Activated CD4-positive, CD25-positive, alpha-beta regulatory T cell (primary cell): ENCODE measurements at regions not wholly inside any gene's neighbourhood (a gene's known extent, or its start where the extent isn't known, plus 50 kb on each side); places are given as distances from the start of the nearest gene placed in this dataset.
"Not testable (repeated sequence)": the region's sequence is repeated elsewhere in the genome, so short reads cannot be mapped to it uniquely, and the experiment has no call there.

Source experiments
- DNase-seq, 4 experiments: peaks; one replicate each; lab custom pipeline; 2025; lab: John Stamatoyannopoulos, UW

- DNase-seq, result no peak
Measured at GRCh38 chr2:16363581-16363980, 302.1 kb downstream of the CYRIA start.

- no peak for DNase-seq
Measured at GRCh38 chr2:16362611-16363010, 303.0 kb downstream of the CYRIA start.

GRCh38 chr2:16361261-16361995, 304.2 kb downstream of the CYRIA start:
- DNase-seq, result no peak

GRCh38 chr2:16359961-16360360, 305.7 kb downstream of the CYRIA start:
- no peak for DNase-seq

- no peak for DNase-seq
Measured at GRCh38 chr2:16357188-16357587, 308.4 kb downstream of the CYRIA start.

- no peak for DNase-seq
Measured at GRCh38 chr2:16351541-16351940, 314.1 kb downstream of the CYRIA start.

- no peak for DNase-seq
Measured at GRCh38 chr2:16351137-16351536, 314.5 kb downstream of the CYRIA start.

GRCh38 chr2:16350211-16350610, 315.4 kb downstream of the CYRIA start:
- DNase-seq, result no peak

- no peak for DNase-seq
Measured at GRCh38 chr2:16349811-16350210, 315.8 kb downstream of the CYRIA start.

GRCh38 chr2:16348821-16349515, 316.7 kb downstream of the CYRIA start:
- DNase-seq, result no peak

- no peak for DNase-seq
Measured at GRCh38 chr2:16346671-16347070, 319.0 kb downstream of the CYRIA start.

GRCh38 chr2:16345231-16345630, 320.4 kb downstream of the CYRIA start:
- not testable (repeated sequence) for DNase-seq

GRCh38 chr2:16339206-16339605, 326.4 kb downstream of the CYRIA start:
- no peak for DNase-seq

- DNase-seq, result no peak
Measured at GRCh38 chr2:16338026-16338425, 327.6 kb downstream of the CYRIA start.

- DNase-seq, result no peak
Measured at GRCh38 chr2:16336916-16337315, 328.7 kb downstream of the CYRIA start.

- no peak for DNase-seq
Measured at GRCh38 chr2:16336491-16336890, 329.1 kb downstream of the CYRIA start.

GRCh38 chr2:16335947-16336346, 329.7 kb downstream of the CYRIA start:
- DNase-seq, result no peak

- no peak for DNase-seq
Measured at GRCh38 chr2:16335604-16335930, 330.1 kb downstream of the CYRIA start.

- no peak for DNase-seq
Measured at GRCh38 chr2:16334886-16335603, 330.6 kb downstream of the CYRIA start.

- DNase-seq, result no peak
Measured at GRCh38 chr2:16334366-16334765, 331.3 kb downstream of the CYRIA start.

- no peak for DNase-seq
Measured at GRCh38 chr2:16333681-16334080, 332.0 kb downstream of the CYRIA start.

- no peak for DNase-seq
Measured at GRCh38 chr2:16332681-16333557, 332.7 kb downstream of the CYRIA start.
